NCI-H524 treated with DMSO at 0.1 percent for 48 hours (cell line): ENCODE measurements at regions not wholly inside any gene's neighbourhood (a gene's known extent, or its start where the extent isn't known, plus 50 kb on each side); places are given as distances from the start of the nearest gene placed in this dataset.
"Not testable (repeated sequence)": the region's sequence is repeated elsewhere in the genome, so short reads cannot be mapped to it uniquely, and the experiment has no call there.

Experiments used
- DNase-seq: peaks from one replicate; lab custom pipeline; 2025; lab: John Stamatoyannopoulos, UW

DNA sequence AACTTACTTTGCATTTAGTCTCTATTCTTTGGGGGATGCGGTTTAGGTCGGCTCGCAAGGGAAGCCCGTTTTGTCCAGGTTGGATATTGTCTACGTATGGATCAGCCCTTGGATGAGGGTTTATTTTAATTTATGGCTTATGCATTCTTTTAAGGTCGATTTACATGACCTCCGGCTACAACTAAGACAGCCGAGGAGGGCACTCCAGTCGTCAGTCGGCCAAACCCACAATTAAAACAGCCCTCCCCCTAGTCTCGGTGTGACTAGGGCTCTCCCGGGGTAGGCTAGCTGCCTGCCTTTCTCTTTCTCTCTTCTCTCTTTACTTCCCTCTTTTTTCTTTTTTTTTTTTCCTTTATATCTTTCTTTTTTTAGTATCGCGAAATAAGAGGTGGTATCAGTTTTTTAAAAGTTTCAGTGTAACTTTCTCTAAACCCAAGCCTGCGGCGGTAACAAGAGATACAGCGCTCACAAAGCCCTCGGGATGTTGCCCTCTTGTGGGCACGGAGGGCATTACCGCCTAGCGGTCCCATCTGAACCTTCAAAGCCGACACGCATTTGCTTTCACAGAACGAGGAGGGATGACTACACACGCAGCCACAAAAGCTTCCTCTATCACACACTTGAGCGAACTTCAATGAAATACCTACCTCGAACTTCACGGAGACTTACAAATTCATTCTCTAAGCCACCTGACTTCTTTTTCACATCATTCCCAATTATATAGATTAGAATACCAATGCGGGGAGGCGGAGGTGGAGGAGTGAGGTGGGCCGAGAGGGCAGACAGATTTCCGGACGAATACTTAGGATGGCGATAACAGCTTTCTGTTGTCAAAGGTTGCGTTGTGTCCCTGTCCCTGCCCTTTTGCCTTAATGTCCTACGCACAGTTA lies 132.3 kb upstream of the C11orf58 start:
- peak; percentile 63 for DNase-seq

DNA sequence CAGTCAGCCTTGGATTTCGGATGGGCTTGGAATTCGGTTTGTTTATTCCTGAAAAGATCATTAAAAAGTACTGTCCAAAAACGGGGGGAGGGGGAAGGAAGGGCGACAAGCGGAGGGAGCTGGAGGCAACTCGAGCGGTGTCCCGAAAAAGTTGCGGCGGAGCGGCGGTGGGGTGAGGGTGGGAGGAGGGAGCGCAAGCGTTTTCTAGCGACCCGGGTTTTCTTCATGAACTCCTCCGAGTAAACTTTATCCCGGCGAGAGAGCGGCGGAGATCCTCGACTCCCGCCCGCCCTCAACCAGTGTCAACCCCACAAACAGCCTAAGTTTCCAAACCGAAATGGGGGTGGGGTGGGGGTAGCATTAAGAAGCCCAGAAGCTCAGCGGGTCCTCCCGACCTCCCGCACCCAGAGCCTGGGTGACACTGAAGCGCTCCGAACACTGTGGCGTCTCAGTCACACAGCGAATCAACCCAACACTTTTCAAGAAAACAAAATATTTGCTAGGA lies 133.0 kb upstream of the C11orf58 start:
- DNase-seq, result no peak

DNA sequence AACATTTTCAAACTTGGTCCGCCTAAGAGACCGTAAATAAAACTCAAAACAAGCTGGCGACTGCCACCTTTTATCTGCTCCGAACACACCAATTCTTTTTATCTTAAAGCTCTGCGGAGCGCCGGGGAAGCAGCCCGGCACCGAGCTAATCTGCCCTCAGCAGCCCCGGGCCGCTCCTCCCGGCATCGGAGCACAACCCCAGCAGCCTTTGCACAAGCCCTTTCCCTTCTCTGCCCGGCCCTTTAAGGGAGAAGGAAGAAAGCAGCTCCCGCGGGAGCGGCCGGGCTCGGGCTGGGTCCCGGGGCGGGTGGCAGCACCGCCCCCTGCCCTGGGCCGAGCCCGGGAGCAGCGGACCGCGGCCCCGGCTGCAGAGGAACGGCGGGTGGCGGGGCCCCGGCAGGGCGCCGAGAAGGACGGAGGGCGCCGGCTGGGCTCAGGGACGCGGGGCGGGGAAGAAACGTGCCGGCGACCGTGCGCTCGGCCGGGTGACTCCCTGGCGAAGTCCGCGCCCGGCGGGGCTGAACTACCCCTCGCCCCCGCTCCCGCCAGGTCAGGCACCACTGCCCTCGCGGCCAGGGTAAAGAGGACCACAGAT lies 133.6 kb upstream of the C11orf58 start:
- no peak for DNase-seq

DNA sequence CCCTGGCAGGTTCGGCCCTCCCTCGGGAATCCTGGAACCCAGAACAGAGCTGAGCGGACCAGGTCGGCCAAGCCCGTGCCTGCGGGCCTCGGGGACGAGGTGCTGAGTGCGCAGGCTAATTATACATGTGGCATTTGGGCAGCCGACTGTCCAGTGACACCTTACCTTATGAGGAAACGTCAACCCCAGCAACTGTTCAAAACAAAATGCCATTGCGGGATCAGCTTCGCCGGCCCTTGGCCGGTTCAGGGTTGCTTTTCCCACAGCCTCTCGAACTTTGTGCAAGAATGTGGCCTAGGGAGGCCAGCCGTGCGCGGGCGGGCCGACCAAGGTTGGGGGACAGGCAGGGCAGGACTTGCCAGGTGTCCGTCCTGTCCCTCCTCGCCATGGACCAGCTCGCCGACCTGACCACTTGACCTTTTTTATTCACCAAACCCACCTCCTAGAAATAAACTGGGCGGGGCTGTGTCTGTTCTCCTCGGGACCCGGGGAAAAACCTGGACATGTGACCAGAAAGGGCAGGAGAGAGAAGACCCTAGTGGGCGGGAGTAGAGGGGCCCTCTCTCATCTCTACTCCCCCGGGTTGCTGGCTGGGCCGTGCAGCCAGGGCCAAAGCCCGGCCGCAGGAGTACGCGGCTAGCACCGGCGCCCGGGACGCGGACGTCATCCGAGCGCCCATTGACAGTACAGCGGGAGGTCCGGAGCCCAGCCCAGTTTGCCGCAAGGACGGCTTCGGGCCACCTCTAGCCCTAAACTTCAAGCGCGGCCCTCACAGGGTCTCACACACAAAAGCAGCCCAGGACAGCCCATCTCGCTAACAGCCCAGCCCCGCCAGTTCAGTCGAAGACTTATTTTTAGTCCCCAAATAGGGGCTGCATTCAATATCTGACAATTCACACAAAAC lies 134.3 kb upstream of the C11orf58 start:
- no peak for DNase-seq

DNA sequence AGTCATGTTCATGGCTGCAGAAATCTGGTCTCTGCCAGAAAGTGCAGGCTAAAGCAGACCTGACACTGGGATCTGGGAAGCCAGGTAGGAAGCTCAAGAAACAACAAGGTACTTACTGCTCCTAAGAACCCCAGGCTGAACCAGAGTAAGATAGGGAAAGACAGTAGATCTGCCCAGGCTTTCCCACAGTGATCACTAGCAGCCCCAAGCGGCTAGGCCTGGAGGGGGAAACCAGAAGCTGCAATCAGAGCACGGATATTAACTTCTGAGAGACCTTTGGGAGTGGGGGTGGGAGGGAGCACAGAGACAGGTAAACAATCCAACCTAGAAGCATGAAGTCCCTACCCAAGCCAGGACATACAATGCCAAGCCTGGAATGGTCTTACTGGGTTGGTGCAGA lies 135.2 kb upstream of the C11orf58 start:
- DNase-seq, result no peak

DNA sequence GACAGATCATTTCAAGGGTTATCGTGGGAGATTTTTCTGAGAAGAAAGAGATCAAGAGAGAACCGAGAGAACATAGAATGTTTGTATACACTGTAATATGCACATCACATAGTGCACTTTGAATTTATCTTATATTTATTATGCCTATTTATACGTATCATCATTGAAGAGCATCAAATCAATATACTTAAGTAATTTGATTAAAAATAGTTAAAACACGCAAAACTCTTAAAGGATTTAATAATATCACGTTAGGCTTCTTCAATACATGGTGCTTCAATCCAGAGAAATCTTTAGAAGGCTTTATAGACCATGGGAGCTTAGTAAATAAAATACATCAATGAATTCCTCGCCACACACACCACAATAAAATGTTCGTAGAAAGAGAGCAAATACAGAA lies 139.5 kb upstream of the C11orf58 start:
- no peak for DNase-seq

DNA sequence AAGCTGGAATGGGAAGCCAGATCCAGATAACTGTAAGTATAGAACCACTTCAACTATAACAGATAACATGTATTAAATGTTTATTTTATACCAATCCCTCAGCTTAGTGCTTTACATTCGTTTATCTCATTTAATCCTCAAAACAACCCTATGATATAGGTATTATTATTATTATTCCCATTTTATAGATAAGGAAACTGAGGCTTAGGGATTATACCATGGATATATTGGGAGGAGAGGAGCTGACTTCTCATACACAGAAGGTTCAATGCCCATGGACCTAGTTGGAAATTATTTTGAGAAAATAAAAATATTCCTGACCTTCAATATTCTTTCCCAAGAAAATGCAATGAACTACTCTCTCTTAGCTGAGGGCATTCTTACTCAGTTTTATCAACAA lies 140.4 kb upstream of the C11orf58 start:
- no peak for DNase-seq

DNA sequence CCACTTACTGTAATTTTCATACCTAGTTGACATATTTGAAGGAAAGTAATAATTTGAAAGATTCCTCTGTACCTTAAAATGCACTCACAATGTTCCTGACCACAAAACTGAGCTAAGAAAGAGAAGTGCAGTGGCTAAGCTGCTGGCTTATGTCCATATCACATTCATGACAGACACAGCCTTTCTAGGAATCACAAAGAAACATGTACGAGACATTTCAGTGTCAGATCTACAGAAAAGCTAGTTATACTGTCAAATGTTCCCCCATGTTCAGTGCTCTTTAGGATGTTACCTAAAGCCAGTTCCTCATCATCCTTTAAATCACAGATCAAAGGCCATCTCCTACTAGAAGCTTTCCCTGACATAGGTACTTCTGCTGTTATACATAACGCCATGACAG lies 142.2 kb upstream of the C11orf58 start:
- no peak for DNase-seq

DNA sequence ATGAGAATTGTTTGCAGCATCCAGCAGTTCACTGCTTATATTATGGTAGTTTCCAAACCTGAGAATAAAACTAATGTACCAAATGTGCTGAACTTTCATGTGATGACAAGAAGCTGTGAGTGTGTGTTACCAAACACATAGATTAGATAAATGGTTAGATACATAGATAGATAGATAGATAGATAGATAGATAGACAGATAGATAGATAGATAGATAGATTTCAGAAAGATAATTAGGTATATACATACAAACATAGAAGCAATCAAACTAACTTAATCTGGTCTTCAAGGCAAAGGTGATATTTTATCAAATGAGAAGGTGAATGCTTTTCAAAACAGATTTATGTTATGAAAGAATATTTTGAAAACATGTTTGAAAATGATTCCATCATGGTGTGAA lies 147.3 kb upstream of the C11orf58 start:
- DNase-seq, result no peak

DNA sequence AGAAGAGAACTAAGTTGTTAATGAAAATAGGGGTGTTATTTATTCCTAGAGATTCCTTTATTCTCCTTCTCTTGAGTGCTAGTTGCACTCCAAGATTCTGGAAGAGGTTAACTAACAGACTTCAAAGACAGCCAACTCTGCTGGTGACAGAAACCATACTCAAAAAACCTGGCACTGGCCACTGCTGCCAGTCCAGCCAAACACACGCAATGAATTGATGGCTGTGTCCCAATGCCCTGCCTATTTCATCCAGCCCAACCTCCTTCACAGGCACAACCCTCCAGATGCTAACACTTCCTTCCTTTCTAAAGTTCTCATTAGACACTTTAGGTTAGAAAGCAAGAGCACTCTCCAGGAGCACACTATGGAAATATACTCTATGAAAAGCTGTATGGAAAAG lies 150.8 kb upstream of the C11orf58 start:
- no peak for DNase-seq

DNA sequence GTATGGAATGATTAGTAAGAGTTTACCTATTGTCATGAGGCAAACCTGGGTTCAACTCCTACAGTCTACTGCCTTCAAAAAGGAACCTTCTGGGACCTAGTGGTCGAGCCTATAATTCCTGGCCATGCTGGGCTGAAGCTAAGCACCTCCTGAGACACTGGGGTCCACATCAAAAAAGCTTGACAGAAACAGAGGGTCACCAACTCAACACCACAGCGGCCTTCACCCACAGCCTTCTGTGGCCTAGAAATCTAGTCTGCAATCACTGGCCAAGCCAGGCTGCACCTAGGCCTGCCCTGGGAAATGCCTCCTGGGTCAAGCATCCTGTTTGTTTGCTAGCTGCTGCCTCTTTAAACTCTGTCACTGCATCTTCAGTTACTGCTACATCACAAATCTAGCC lies 153.9 kb upstream of the C11orf58 start:
- DNase-seq, result no peak

DNA sequence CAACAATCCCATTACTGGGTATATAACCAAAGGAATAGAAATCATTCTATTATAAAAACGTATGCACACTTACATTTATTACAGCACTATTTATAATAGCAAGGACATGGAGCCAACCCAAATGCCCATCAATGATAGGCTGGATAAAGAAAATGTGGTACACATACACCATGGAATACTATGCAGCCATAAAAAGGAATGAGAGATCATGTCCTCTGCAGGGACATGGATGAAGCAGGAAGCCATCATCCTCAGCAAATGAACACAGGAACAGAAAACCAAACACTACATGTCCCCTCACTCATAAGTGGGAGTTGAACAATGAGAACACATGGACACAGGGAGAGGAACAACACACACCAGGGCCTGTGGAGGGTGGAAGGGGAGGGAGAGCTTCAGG lies 157.4 kb upstream of the C11orf58 start:
- not testable (repeated sequence) for DNase-seq

DNA sequence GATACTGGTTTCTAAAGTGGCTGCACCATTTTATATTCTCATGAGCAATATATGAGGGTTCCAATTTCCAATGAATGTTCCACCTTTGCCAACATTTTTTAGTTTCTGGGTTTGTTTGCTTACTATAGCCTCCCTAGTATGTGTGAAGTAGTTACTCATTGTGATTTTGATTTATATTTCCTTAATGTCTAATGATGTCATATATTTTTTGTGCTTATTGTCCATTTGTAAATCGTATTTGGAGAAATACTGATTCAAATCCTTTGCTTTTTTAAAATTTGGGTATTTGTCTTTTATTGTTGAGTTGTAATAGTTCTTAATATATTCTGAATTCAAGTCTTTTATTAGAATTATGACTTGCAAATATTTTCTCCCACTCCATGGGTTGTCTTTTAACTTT lies 161.0 kb upstream of the C11orf58 start:
- DNase-seq, result no peak

DNA sequence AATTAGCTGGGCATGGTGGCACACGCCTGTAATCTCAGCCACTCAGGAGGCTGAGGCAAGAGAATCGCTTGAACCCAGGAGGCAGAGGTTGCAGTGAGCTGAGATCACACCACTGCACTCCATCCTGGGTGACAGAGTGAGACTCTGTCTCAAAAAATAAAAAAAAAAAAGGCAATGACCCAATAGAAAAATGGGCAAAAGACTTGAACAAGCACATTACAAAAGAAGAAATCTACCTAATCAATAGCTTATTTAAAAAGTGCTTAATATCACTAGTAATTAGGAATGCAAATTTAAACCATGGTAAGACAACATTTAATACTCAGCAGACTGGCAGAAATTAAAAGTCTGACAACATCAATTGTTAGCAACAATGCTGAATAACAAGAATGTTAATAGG lies 163.6 kb upstream of the C11orf58 start:
- DNase-seq, result not testable (repeated sequence)

DNA sequence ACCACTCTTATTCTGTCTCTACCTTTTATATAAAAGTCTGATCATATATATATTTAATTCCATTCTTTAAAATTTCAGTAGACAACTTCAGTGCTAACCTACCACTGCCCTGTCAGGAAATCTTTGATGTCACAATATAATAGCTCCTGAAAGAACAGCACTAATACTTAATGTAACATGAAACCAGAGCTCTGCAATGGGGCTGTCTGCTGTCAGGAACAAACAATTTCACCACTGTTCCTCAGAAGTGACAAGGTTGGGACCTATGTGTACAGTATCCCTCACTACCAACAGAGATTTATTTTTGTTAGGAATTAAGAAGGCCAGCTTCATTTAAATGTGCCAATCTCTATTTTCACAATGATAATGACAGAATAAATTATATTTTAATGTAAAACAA lies 165.5 kb upstream of the C11orf58 start:
- no peak for DNase-seq

DNA sequence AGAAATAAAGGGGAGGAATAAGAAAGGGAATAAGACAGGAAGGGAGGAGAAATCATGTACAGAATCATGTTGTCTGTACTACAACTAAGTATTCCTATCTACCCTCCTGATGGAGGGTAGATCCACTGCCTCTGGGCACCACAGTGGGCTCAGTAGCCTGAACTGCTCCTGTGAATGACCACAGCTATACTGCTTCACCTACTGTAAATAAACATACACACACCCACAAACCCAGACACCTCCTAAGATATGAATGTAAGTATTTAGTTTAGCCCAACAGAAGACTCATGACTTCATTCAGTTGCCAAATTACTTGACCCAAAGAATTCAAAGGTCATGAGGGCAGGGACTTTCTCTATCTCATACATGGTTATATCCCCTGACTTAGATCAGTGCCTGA lies 177.3 kb upstream of the C11orf58 start:
- DNase-seq, result no peak

DNA sequence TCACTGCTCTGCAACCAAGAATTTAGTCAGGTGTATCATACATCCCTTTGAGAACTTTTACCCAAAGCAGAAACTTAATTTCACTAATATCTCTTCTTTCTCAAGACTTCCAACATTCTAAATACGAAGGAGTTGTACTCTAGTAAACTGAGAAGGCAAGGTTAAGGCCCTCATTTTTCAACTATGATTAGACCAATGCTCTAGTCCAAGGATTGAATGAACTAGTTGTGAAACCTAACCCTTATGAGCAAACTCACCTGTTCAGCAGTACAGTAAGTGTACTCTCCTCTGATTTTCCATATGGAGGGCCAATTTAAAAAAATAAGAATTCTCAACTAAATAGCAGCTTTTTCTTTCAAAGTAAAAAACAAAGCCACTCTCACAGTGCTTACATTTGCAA lies 180.0 kb upstream of the C11orf58 start:
- no peak for DNase-seq

DNA sequence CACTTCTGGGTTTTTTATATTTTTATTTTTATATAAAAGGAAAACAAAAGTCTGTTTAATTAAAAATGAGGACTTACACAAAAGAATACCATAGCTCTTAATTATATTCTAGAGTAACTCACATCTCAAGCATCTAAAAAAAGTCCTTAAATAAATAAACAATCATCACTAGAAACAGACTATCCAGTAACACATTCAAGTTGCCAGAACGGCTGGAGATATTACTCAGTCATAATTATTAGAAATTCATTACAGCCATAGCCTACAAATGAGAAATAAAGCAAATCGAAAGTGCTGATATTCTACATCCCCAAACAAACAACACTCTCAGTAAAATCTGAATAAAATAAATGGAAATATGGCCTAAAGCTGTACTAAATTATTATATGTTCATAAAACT lies 182.5 kb upstream of the C11orf58 start:
- DNase-seq, result no peak

DNA sequence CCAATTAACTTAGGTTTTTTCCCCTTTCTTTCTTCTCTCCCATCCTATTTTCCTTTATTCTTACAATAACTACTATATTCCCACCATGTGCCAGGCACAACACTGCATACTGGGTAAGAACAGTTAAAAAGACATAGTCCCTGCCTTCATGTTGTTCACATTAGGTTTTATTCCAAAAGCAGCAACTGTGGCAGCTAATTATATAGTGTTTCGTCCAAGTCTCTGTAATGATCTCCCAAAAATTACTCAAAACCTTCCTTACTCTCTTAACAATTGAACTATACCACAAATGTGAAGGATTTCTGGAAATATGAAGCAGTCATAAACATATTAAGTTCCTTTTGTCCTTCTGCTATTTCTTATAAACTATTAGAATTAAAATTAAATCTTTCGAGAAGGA lies 184.1 kb upstream of the C11orf58 start:
- DNase-seq, result no peak

DNA sequence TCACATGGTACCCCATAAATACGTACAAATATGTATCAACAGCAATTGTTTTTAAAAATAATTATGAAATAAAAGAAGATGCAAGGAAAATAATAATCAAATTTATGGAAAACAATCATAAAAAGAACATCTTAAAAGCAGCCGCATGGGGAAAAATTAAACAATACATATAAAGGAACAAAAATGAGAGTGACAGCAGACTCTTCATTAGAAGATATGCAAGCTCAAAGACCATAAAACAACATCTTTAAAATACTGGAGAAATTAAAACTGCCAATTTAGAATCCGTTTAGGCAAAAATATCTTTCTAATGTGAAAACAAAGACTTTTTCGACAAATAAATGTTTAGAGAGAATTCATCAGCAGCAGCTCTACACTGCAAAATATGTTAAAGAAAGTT lies 190.6 kb upstream of the C11orf58 start:
- DNase-seq, result no peak

DNA sequence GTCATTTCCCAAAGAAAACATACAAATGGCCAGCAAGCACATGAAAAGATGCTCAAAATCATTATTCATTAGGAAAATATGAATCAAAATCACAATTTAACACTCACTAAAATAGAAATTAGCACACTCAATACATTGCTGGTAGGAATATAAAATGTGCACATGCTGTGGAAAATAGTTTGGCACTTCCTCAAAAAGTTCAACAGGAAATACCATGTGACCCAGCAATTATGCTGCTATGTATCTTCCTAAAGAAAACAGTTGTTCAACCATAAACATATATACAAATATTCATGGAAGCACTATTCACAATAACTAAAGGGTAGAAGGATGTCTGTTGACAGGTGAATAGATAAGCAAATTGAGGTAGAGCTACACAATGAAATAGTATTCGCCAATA lies 187.3 kb upstream of the SOX6 start:
- DNase-seq, result no peak

DNA sequence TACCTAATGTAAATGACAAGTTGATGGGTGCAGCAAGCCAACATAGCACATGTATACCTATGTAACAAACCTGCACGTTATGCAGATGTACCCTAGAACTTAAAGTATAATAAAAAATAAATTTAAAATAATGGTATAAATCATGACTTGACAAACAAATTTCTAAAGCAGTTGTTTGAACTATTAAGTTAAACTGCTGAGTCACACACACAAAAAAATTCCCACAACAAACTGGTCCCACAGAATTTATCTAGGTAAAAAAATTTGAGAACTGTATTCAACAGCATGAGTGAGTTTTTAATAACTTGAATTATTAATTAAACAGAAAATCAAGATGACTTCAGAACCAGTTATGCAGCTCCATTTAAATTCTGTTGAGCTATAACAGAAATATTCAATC lies 186.0 kb upstream of the SOX6 start:
- DNase-seq, result no peak

DNA sequence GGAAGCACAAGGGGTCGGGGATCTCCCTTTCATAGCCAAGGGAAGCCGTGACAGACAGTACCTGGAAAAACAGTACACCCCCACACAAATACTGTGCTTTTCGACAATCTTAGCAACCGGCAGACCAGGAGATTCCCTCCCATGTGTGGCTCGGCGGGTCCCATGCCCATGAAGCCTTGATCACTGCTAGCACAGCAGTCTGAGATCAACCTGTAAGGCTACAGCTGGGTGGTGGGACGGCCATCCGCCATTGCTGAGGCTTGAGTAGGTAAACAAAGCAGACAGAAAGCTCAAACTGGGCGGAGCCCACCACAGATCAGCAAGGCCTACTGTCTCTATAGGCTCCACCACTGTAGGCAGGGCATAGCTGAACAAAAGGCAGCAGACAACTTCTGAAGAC lies 180.2 kb upstream of the SOX6 start:
- DNase-seq, result no peak
